ENCODE measurements at regions not wholly inside any gene's neighbourhood (a gene's known extent, or its start where the extent isn't known, plus 50 kb on each side); places are given as distances from the start of the nearest gene placed in this dataset.

DNA sequence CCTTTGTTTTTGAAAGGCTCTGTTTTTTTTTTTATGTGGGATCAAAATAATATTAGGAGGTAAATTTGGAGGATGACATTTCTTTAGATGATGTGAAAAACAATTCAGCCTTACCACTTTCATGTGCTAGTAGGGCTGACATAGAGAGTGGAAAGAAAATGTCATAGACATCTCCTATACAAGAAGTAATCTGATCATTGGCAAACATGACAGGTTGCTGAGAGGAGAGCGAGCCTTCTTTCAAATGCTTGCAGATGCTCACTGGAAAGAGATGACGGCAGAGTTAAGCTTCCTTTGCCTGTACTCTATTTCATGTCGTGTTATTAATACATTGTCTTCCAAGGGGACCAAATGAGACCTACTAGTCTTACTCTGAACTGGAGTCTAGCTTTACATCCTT, 160.1 kb upstream of the DAP start:
- Histone ChIP-seq H3K27me3 (no peaks in the 10 kb centered on the region), H3K9me3 (ENCODE audit: low read depth) (no peaks in the 10 kb centered on the region), H3K4me1 (ENCODE audit: insufficient read depth) (no peaks in the 10 kb centered on the region), H3K36me3 (replicated peaks; ENCODE audit: insufficient read depth, low read depth) (no peaks in the 10 kb centered on the region), H4K20me1 (ENCODE audit: insufficient read depth, poor library complexity, severe bottlenecking) (no peaks in the 10 kb centered on the region), H3K9me2 (replicated peaks; ENCODE audit: insufficient read depth) (no peaks in the 10 kb centered on the region), H2AFZ (no peak overlapping the region), H3K27ac (no peak overlapping the region), H3K4me2 (no peak overlapping the region), H3K4me3 (no peak overlapping the region), H3K79me2 (no peaks in the 10 kb centered on the region)
- 94% methylated on average over 3 of the region's 3 CpGs for WGBS (ENCODE audit: low lambda C conversion rate, missing lambda C conversion rate)
- no peak for DNase-seq (ENCODE audit: low spot score)
- TF ChIP-seq, protein P1, sequence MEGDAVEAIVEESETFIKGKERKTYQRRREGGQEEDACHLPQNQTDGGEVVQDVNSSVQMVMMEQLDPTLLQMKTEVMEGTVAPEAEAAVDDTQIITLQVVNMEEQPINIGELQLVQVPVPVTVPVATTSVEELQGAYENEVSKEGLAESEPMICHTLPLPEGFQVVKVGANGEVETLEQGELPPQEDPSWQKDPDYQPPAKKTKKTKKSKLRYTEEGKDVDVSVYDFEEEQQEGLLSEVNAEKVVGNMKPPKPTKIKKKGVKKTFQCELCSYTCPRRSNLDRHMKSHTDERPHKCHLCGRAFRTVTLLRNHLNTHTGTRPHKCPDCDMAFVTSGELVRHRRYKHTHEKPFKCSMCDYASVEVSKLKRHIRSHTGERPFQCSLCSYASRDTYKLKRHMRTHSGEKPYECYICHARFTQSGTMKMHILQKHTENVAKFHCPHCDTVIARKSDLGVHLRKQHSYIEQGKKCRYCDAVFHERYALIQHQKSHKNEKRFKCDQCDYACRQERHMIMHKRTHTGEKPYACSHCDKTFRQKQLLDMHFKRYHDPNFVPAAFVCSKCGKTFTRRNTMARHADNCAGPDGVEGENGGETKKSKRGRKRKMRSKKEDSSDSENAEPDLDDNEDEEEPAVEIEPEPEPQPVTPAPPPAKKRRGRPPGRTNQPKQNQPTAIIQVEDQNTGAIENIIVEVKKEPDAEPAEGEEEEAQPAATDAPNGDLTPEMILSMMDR (IDR thresholded peaks at IDR 0.05; ENCODE audit: poor library complexity): no peak
- TF ChIP-seq EZH2 (IDR thresholded peaks at IDR 0.05; ENCODE audit: borderline replicate concordance) (no peak), EZH2phosphoT487 (IDR thresholded peaks at IDR 0.05; ENCODE audit: low read depth, severe bottlenecking, unreplicated experiment) (no peak)

DNA sequence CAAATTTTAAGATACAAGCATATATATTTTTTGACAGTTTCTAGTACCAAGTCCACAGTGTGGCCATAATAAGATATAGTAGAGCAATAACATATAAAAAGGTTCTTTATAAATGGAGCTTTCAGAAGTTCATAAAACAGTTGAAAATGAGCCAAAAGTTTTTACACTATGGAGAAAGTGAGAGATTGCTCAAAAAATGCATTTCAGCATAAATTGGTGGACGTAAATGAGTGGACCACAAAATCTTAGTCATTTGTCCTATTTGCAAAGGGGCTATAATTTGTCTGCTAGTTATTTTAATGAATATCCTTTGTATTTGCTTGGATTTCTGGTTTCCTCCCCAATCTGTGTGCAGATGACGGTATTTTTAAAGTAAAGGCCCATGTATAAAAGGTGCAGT, 159.4 kb upstream of the DAP start:
- TF ChIP-seq, protein P1 (IDR thresholded peaks at IDR 0.05; ENCODE audit: poor library complexity): no peak
- TF ChIP-seq EZH2 (IDR thresholded peaks at IDR 0.05; ENCODE audit: borderline replicate concordance): no peak
- no peak for TF ChIP-seq EZH2phosphoT487 (IDR thresholded peaks at IDR 0.05; ENCODE audit: low read depth, severe bottlenecking, unreplicated experiment)
- H3K27ac ChIP-seq: no peak overlapping the region
- H4K20me1 ChIP-seq (ENCODE audit: insufficient read depth, poor library complexity, severe bottlenecking): no peaks in the 10 kb centered on the region
- no peaks in the 10 kb centered on the region for H3K27me3 ChIP-seq
- no peak overlapping the region for H2AFZ ChIP-seq
- no peaks in the 10 kb centered on the region for H3K79me2 ChIP-seq
- no peaks in the 10 kb centered on the region for H3K36me3 ChIP-seq (replicated peaks; ENCODE audit: insufficient read depth, low read depth)
- H3K4me3 ChIP-seq: no peak overlapping the region
- no peaks in the 10 kb centered on the region for H3K9me2 ChIP-seq (replicated peaks; ENCODE audit: insufficient read depth)
- H3K4me1 ChIP-seq (ENCODE audit: insufficient read depth): no peaks in the 10 kb centered on the region
- no peak overlapping the region for H3K4me2 ChIP-seq
- WGBS (ENCODE audit: low lambda C conversion rate, missing lambda C conversion rate): 96% methylated on average over 2 of the region's 2 CpGs
- no peaks in the 10 kb centered on the region for H3K9me3 ChIP-seq (ENCODE audit: low read depth)
- DNase-seq (ENCODE audit: low spot score): no peak

DNA sequence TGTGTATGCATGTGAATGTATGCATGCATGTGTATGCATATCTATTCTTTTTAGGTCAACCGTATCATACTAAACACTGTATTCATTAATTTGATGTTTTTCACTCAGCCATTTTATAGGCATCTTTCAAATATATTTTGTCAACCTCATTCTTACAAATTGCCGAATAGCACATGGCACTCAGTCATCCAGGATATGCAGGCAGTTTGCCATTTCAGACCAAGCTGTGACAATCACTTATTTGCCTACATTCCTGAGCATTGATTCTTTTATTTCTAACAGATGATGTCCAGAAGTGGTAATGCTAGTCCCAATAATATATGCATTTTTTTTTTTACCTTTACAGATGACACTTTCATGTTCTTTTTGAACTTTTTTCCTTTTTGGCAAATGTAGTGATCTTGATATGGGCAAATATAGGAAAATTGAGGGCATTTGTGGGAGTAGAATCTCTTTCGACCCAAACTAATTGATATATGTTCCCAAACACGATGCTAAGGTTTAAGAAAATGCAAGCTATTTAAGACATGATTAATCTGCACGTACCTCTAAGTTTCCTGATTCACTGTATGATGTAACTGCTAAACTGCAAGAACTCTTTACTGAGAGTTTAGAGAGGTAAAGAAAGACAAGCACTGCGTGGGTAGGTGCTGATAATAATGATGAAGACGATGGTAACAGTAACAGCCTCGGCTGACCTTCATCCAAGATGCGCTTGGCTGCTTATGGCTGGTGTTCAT, 153.9 kb upstream of the DAP start:
- H3K27ac ChIP-seq: no peak overlapping the region
- H3K4me2 ChIP-seq: no peak overlapping the region
- H3K4me1 ChIP-seq (ENCODE audit: insufficient read depth): no peaks in the 10 kb centered on the region
- 81% methylated on average over 9 of the region's 9 CpGs for WGBS (ENCODE audit: low lambda C conversion rate, missing lambda C conversion rate)
- no peaks in the 10 kb centered on the region for H3K9me2 ChIP-seq (replicated peaks; ENCODE audit: insufficient read depth)
- H3K4me3 ChIP-seq: no peak overlapping the region
- H4K20me1 ChIP-seq (ENCODE audit: insufficient read depth, poor library complexity, severe bottlenecking): no peaks in the 10 kb centered on the region
- TF ChIP-seq EZH2phosphoT487 (IDR thresholded peaks at IDR 0.05; ENCODE audit: low read depth, severe bottlenecking, unreplicated experiment) (no peak), EZH2 (IDR thresholded peaks at IDR 0.05; ENCODE audit: borderline replicate concordance) (no peak)
- TF ChIP-seq, protein P1 (IDR thresholded peaks at IDR 0.05; ENCODE audit: poor library complexity): no peak
- H3K9me3 ChIP-seq (ENCODE audit: low read depth): no peaks in the 10 kb centered on the region
- H2AFZ ChIP-seq: no peak overlapping the region
- no peak for DNase-seq (ENCODE audit: low spot score)
- no peaks in the 10 kb centered on the region for H3K27me3 ChIP-seq
- H3K36me3 ChIP-seq (replicated peaks; ENCODE audit: insufficient read depth, low read depth): no peaks in the 10 kb centered on the region
- no peaks in the 10 kb centered on the region for H3K79me2 ChIP-seq

Data from hepatocyte (in vitro differentiated cells).